ENCODE measurements at regions not wholly inside any gene's neighbourhood (a gene's known extent, or its start where the extent isn't known, plus 50 kb on each side); places are given as distances from the start of the nearest gene placed in this dataset.
"Not testable (repeated sequence)": the region's sequence is repeated elsewhere in the genome, so short reads cannot be mapped to it uniquely, and the experiment has no call there.

DNA sequence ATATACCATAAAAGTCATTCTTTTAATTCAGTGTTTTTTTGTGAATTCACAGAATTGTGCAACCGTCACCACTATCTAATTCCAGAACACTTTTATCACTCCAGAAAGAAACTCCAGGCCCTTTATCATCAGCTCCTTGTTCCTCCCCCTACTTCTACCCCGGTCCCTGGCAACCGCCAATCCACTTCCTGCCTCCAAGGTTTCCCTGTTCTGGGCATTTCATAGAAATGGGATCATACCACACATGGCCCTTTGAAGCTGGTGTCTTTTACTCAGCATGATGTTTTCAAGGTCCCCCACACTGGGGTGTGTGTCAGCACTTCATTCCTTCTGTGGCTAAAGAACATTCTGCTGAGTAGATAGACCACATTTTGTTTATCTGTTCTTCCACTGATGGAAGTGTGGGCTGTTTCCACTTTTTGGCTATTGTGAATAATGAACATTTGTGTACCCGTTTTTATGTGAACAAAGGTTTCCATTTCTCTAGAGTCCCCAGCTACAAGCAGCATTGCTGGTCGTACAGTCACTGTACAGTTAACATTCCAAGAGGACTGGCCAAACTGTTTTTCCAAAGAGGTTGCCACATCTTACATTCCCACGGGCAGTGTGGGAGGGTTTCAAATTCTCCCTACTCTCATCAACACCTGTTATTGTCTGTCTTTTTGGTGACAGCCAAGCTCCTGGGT lies 75.8 kb upstream of the ZNF469 start:
- no peak for DNase-seq

DNA sequence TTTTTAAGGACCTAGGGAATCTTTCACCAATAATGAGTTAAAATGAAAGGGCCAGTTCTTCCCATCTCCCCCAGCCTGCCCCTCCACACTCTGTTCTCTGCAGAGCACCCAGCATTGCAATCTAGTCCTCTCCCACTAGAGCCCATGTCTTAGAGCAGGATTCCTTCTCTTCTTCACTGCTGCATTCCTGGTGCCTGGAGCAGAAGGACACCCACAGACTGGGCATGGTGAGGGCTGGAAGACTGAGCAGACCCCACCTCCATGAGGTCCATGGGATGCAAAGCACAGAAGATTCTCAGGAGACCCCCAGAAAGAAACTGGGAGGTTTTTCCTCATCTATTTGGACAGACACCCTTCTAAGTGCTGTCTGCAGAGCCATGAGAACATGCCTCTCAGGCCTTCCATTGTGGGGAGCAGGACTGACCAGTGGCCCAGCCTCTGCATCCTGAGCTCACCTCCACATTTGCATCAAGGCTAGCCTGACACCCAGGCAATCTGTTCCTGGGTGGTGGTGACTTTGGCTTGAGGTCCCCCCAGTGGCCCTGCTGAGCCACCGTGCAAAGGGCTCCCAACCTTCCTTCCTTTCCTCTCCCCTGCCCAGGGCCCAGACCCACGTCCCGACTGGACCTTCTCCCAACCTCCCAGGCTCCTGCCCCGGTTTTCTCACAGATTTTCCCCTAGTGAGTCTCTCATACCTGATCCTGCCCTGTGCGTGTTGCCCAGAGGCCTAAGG lies 74.2 kb upstream of the ZNF469 start:
- DNase-seq, result no peak

DNA sequence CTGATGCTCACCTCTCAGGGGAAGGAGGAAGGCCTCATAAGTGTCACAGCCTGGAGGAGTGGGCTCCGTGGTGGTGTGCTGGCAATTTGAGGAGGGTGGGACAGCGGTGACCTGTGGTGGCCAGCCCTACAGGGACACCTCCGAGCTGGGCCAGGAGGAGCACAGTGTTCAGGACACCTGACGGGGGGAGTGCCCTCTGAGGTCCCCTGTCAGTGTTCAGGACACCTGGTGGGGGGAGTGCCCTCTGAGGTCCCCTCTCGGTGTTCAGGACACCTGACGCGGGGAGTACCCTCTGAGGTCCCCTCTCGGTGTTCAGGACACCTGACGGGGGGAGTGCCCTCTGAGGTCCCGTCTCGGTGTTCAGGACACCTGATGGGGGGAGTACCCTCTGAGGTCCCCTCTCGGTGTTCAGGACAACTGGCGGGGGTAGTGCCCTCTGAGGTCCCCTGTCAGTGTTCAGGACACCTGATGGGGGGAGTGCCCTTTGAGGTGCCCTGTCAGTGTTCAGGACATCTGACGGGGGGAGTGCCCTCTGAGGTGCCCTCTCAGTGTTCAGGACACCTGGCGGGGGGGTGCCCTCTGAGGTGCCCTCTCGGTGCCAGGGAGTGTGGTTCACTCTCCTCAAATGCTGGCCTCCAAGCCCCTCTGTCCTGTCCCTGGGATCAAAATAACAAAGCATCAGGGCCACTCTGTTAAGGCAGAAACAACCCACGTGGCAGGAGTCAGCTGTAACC lies 73.4 kb upstream of the ZNF469 start:
- no peak for DNase-seq

DNA sequence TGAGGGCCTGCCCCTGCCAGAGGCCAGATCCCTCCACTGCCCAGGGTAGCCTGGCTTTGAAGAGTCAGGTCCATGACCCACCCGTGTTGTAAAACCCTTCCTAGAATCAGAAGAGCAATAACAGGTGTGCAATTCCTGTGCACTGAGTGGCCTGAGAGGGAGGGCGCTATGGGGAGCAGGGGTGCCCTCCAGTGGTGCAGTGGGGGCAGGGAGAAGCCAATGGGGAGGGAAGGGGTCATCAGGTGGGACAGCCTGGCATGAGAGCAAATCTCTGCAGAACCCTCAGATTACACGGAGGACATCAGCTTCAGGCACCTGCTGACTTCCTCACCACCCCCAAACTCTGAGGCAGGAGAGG lies 72.9 kb upstream of the ZNF469 start:
- DNase-seq, result no peak

DNA sequence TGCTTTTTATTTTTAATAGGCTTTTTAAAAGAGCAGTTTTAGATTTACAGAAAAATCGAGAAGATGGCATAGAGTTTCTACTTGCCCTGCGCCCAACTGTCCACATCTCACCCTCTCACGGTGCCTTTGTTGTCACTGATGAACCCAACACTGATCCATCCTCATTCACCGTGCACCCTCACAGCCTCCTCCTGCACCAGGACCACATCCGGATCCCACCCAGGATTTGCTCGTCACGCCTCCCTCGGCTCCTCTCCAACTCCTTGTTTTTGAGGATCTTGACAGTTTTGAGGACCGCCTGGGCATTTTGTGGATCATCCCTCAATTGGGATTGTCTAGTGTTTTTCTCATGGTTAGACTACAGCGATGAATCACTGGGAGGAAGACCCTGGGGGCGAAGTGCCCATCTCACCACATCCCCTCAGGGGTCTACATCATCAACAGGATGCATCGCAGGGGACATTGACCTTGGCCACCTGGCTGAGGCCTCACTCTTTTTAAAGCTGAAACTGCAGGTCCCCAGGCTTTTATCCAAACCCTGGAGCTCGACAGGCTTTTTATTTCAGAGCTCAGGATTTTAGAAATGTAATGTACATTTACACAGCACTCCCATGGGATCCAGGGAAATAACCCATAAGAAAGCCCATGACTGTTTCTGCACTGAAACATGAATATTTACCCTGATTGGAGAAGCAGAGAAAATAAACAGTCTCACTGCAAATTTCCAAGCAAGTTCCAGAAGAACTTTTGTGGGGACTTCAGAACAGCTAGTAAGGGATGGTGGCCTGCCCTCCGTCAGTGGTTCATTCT lies 71.8 kb upstream of the ZNF469 start:
- no peak for DNase-seq

DNA sequence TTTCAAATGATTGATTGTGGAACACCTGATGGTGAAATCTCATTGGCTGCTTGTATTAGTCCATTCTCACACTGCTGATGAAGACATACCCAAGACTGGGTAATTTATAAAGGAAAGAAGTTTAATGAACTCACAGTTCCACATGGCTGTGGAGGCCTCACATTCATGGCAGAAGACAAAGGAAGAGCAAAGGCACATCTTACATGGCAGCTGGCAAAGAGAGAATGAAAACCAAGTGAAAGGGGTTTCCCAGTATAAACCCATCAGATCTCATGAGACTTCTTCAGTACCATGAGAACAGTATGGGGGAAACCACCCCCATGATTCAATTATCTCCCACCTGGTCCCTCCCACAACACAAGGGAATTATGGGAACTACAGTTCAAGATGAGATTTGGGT lies 70.9 kb upstream of the ZNF469 start:
- DNase-seq, result not testable (repeated sequence)

DNA sequence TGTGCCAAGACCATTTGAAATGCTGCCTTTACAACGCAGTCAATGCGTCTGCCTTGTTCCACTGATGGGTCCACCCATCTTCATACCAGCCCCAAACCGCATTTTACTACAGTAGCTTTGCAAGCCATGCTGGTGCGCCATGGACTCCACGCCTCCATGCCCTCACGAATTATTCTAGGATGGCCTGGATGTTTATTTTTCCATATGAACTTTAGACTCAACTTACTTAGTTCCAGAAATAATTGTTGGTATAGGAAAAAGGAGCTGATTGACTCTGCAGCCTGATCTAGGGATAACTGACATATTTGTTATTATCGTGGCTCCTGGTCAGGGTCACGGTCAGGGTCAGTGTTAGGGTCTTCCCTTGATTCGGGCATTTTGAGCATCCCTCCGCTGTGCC lies 70.0 kb upstream of the ZNF469 start:
- no peak for DNase-seq

DNA sequence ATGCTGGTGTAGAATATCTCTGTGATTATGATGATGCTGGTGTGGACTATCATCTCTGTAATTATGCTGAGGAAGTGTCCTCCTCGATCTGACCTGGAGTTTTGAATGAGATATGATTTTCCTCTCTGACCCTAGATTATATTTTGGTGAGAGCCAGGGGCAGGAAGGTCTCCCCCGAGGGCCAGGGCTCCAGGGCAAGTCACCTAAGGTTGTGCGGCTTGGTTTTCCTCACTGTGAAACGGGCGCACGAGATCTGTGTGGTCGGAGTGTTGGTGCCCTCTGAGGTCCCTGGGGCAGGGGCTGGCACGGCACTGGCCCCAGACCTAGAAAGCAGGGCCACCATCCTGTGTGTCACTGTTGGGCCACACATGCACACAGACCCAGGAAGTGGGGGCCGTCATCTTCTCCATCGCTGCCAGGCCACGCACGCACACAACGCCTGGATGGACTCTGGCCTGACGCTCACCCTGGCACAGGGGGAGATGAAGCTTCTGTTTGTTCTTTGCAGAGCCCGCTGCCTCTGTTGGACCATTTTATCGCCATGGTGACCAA lies 67.7 kb upstream of the ZNF469 start:
- DNase-seq, result no peak

DNA sequence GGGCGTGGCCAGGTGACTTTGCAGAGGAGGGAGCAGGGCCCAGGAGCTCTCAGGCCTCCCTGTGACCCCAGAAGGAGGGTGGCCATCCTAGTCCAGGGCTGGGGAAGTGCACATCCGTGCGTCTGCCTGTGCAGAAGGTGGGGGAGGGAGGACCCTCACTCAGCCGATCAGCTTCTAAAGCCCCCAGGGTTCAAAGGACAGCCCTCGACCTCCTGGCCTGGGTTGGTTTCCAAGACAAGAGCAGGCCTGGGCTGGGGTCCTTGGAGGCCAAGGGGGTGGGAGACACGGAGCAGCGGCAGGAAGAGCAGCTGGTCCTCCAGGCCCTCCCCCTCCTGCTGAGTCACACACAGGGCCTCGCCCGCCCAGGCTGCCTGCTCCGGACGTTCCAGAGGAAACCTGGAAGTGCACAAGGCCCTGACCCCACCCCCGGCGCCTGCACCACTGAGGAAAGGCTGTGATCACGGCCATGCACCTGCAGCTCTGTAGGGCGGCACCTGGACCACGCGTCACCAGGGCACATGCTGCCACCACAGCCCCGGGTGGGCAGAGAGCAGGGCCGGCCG lies 67.1 kb upstream of the ZNF469 start:
- no peak for DNase-seq

DNA sequence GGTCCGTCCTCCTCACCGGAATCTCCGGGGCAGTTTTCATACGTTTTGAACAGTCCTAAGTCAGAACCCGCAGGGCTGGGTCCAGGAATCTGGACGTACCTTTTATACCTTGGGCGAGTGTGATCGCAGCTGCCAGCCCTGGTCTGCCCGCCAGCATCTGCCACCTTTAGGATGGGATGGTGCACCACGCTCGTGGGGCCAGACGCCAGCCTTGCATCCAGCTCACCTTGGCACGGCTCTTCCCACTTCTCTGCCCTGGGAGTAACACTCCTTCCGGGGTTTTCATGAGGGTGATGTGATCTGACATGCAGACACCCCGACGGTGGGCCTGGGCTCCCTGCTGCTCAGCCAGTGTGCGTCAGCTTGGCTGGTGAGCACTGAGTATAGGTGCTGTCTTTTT lies 66.6 kb upstream of the ZNF469 start:
- DNase-seq, result no peak

DNA sequence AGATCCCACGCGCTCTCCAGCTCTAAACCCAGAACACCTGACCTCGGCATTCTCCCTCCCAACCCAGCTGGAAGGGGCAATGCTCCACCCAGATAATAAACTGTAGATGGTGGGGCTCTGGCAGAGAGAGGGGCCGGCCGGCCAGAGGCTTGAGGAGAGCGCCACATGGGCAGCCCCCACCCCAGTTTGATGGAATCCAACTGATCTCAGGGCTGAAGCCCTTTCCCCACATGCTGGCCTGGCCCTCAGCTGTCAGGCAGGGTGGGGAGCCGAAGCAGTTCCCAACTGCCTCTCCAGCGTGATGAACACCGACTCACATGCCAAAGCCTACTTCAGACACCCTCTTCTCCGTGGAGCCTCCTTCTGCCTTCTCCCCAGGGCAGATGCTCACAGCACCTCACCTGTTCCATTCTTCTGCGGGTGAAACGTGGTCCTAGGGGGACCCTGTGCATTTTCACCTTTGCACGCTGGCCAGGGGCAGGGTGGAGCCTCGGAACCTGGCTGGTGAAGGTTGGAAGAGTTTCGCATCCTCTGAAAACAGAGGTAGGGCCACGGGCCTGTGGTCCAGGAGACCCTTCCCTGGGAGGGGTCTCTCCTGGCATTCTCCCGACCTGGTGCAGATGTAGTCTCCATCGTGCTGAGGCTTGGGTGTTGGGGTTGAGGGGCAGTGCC lies 65.7 kb upstream of the ZNF469 start:
- no peak for DNase-seq

DNA sequence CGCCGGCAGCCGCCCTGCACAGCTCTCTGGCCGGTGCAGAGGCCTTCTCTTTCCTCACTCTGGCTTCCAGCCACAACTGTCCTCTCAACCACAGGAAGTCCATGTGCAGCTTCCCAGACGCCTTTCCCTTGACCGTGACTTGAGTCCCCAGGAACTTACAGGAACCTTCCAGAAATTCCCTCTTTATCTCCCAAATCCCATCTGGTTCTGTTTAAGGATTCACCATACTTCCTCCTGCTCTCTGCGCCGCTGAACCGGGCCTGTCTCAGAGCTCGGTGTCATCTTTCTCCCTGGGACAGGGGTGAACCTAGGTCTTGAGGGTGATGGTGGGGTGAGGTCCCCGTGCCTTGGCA lies 65.2 kb upstream of the ZNF469 start:
- DNase-seq, result no peak

DNA sequence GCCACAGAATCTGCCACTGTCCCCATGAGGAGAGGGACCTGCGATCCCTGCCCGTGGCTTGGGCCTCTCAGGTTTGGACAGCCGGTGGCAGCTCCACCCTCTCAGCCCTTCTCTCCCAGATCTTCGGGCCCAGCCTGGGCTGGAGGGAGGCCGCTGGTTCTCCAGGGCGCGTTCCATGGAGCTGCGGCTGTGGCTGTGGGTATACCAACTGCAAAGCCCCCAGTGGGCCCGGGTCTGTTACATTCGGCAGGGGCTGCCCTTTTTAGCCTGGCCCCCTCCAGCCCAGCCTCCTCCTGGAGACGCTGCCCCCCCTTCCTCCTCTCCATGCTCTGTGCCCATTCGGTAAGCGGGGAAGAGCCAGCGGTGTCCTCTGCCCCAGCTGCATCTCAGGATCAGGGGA lies 64.7 kb upstream of the ZNF469 start:
- DNase-seq, result no peak

DNA sequence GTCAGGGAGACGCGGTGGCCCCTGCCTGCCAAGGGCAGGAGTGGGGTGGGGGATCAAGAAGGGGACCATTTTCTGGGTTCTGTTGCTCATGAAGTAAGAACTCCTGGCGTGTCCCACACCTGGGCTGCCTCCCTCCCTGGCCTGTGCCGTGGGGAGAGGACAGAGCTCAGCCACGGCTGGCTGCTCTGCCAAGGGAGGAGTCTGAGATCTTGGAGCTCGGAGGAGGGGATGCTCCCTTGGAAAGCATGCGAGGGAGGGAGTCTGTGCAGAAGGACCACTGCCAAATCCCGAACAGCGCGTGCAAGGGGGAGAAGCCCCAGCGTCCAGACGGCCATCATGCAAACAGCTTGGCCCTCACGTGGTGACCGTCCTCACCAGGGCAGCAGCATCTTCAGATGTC lies 64.2 kb upstream of the ZNF469 start:
- DNase-seq, result no peak

DNA sequence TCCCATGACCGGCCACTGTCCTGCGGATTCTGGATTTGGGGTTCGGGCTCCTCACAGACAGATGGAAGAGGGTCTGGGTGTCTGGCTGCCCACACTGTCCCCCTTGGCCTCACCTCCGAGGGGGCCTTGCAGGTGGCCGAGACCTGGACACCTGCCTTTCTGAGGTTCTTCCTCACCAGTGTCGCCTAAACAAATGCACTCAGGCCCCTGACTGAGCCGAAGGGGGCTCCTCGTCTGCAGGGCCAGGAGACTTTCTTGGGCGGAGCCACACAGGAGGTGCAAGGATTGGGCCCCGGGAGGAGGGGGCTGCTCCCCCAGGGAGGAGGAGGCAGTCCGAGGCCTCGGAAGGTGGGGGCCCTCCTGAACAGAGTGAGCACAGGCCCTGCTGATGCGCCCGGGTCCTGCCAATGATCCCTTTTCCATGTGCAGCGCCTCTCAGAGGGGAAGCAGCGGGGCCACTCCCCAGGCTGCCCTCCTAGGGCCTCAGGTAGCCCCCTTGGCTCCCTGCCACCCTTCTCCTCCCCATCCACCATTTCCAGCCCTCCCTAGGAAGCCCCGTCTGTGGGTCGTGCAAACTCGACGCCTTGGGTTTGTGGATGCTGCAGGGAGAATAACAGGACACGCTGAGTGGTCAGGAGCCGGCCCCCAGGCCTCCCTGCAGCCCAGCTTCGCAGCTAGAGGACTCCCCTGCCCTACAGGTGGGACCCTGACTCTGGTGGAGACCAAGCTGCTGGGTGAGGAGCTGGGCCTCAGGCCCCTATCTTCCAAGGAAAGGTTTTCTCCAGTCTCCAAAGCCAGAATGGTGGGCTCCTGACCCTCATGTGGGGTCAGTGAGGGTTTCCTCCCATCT lies 63.4 kb upstream of the ZNF469 start:
- DNase-seq, result no peak

DNA sequence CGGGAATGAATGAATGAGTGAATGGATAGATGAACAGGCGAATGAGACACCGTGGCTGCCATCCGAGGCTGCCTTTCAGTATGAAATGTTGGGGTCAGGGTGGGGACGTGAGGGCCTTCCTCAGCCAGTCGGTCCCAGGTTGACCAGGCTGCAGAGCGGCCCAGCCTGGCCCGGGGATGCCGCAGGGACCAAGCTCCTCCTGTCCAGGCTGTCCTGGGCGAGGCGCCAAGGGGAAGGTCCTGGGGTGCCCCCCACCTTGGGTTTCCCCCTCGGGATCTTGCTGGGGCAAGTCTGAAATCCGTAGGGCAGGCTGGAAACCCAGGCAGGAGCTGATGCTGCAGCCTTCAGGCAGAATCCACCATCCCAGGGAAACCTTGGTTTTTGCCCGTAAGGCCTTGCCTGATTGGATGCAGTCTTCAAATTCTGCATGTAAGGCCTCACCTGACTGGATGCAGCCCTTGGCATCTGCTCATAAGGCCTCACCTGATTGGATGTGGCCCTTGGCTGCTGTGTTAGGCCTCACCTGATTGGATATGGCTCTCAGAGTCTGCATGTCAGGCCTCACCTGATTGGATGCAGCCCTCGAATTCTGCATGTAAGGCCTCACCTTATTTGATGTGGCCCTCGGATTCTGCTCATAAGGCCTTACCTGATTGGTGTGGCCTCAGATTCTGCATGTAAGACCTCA lies 61.7 kb upstream of the ZNF469 start:
- peak in 1 of 5 experiments; percentile 8 for DNase-seq

DNA sequence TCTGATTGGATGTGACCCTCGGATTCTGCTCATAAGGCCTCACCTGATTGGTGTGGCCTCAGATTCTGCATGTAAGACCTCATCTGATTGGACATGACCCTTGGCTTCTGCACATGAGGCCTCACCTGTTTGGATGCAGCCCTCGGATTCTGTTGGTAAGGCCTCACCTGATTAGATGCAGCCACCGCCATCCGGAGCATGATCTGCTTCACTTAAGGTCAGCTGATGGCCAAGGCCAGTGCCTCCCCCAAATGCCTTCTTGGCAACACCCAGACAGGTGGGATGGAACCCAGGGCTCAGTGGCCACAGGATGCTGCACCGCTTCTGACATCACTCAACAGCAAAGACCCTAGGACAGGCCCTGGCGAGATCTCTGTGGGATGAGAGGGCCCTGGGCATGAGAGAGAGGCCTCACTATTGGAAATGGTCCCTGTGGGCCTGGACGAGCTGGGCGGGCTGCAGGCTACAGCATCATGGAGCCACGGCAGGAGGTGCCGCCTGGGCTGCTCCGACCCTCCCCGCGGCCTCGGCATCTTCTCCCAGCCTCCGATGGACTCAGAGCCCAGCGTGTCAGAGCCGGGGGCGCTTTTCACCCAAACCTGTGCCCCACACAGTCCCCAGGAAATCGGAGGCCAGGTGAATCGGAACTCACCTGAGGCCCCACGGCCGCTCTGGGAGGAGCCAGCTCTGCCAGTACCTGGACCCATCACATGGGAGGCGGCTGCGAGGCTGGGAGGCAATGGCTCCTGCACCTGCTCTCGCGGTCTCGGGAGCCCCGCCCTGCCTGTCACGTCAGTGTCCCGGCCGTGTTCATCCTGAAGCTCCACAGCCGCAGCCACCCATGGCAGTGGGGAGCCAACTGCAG lies 60.9 kb upstream of the ZNF469 start:
- DNase-seq, result no peak

DNA sequence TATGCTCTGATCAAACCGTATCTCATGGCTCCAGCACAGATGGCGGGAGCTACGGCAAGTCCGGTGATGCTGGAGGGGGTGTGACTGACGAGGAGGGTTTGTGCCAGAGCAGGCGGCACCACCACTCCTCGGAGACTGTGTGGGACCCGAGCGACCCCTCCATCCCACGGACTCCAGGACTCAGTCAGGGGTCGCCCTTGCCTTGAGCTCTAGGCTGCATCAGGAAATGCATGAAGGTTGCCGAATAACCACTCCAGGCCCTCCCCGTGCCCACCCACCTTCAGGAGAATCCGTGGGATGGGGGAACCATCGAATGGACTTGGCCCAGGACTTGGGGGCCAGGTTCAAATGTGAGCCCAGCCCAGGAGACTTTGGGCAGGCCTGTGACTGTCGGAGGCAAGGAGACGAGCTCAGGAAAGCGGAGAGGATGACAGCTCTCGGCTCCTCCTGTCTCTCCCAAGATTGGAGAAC lies 60.2 kb upstream of the ZNF469 start:
- no peak for DNase-seq

DNA sequence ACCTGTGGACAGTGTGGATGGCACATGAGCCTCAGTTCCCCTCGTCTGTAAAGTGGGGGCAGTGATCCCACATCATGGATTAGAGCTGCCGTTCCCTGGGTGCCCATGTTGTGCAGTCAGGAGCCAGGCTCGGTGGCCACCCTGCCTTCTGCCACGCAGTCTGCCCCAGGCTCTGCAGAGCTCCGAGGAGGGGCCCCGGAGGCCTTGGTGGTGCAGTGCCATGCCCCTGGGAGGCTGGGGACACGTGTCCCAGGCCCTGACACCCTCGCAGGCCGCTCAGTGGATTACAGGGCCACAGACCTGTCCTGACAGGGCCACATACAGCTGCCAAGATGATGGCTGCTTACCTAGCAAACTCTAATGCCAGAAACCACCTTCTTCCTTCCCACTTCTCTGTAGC lies 59.7 kb upstream of the ZNF469 start:
- no peak for DNase-seq
